ENCODE measurements at regions not wholly inside any gene's neighbourhood (a gene's known extent, or its start where the extent isn't known, plus 50 kb on each side); places are given as distances from the start of the nearest gene placed in this dataset.

DNA sequence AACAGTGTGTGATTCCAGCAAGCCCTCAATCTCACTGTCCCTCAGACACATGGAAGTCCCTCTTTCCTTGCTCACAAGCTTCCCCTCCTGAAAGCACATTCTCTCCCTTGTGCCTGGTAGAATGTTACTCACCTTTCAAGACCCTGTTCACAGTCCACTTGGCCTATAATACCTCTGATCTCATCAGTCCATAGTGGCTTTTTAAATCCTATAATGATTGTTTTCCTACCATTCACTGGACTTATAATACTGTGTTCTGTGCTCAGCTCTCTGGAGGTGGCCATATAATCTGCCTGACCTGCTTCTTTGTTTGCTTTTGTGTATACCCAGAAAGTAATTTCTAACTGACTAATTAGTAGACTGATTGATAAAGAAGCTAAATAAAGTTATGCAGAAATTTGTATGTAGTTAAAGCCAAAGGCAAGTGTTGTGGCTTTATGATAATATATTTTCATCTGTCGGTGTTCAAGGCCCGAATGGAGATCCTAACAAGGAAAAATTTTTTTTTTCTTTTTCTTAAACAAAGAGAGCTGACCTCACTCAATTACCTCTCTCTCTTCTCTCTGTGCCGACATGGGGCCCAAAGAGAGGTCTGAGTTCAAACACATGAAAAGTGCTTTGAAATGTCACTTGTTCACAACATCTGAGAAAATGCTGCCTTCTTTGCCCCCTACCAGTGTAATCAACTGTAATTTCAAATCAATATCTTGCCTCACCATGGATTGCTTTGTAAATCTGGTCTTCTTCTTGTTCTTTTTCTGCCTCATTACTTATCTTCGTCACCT, 1033.0 kb upstream of the PIK3C3 start:
- no peak for TF ChIP-seq EZH2 (IDR thresholded peaks at IDR 0.05; ENCODE audit: insufficient read depth, low read length)
- TF ChIP-seq, protein P1, sequence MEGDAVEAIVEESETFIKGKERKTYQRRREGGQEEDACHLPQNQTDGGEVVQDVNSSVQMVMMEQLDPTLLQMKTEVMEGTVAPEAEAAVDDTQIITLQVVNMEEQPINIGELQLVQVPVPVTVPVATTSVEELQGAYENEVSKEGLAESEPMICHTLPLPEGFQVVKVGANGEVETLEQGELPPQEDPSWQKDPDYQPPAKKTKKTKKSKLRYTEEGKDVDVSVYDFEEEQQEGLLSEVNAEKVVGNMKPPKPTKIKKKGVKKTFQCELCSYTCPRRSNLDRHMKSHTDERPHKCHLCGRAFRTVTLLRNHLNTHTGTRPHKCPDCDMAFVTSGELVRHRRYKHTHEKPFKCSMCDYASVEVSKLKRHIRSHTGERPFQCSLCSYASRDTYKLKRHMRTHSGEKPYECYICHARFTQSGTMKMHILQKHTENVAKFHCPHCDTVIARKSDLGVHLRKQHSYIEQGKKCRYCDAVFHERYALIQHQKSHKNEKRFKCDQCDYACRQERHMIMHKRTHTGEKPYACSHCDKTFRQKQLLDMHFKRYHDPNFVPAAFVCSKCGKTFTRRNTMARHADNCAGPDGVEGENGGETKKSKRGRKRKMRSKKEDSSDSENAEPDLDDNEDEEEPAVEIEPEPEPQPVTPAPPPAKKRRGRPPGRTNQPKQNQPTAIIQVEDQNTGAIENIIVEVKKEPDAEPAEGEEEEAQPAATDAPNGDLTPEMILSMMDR (IDR thresholded peaks at IDR 0.05; ENCODE audit: insufficient read depth, low read depth, low read length): no peak
- no peak overlapping the region for H3K9ac ChIP-seq (ENCODE audit: low read length)
- H3K36me3 ChIP-seq (ENCODE audit: insufficient read depth, low read length): no peaks in the 10 kb centered on the region
- H3K9me3 Mint-ChIP-seq (ENCODE audit: unreplicated experiment): no peaks in the 10 kb centered on the region
- DNase-seq (ENCODE audit: low read depth): no peak
- no peak overlapping the region for H3K4me2 ChIP-seq (ENCODE audit: low read length)
- H3K27ac Mint-ChIP-seq (ENCODE audit: unreplicated experiment): no peak overlapping the region
- H3K4me3 Mint-ChIP-seq (ENCODE audit: unreplicated experiment): no peak overlapping the region
- no peaks in the 10 kb centered on the region for H3K9me3 ChIP-seq (ENCODE audit: insufficient read depth, low read depth, low read length)
- H3K4me1 Mint-ChIP-seq (ENCODE audit: low read depth, unreplicated experiment): no peaks in the 10 kb centered on the region
- H3K4me1 ChIP-seq (ENCODE audit: insufficient read depth, low read length): no peaks in the 10 kb centered on the region
- H3K27ac ChIP-seq (ENCODE audit: low read depth, low read length): no peak overlapping the region
- no peaks in the 10 kb centered on the region for H3K27me3 Mint-ChIP-seq (ENCODE audit: low read depth, unreplicated experiment)
- H3K36me3 Mint-ChIP-seq (ENCODE audit: low read depth, unreplicated experiment): no peaks in the 10 kb centered on the region
- no peaks in the 10 kb centered on the region for H4K20me1 ChIP-seq (ENCODE audit: insufficient read depth, low read length)
- FAIRE-seq: no peak
- peak overlapping the region; percentile 37 for H2AFZ ChIP-seq (ENCODE audit: low read depth, low read length)
- H3K27me3 ChIP-seq (ENCODE audit: insufficient read depth, low read length): no peaks in the 10 kb centered on the region
- no peak overlapping the region for H3K4me3 ChIP-seq (ENCODE audit: insufficient read depth, low read depth, low read length)
- H3K79me2 ChIP-seq (ENCODE audit: insufficient read depth, low read length): no peaks in the 10 kb centered on the region

GRCh38 chr18:40917056-40917455, 1038.0 kb upstream of the PIK3C3 start:
- no peaks in the 10 kb centered on the region for H3K27me3 Mint-ChIP-seq (ENCODE audit: low read depth, unreplicated experiment)
- H3K4me1 ChIP-seq (ENCODE audit: insufficient read depth, low read length): no peaks in the 10 kb centered on the region
- no peak overlapping the region for H3K4me3 Mint-ChIP-seq (ENCODE audit: unreplicated experiment)
- no peaks in the 10 kb centered on the region for H3K79me2 ChIP-seq (ENCODE audit: insufficient read depth, low read length)
- TF ChIP-seq, protein P1 (IDR thresholded peaks at IDR 0.05; ENCODE audit: insufficient read depth, low read depth, low read length): no peak
- no peak for TF ChIP-seq EZH2 (IDR thresholded peaks at IDR 0.05; ENCODE audit: insufficient read depth, low read length)
- H3K27me3 ChIP-seq (ENCODE audit: insufficient read depth, low read length): no peaks in the 10 kb centered on the region
- H3K9me3 Mint-ChIP-seq (ENCODE audit: unreplicated experiment): no peaks in the 10 kb centered on the region
- no peaks in the 10 kb centered on the region for H3K36me3 Mint-ChIP-seq (ENCODE audit: low read depth, unreplicated experiment)
- H4K20me1 ChIP-seq (ENCODE audit: insufficient read depth, low read length): no peaks in the 10 kb centered on the region
- no peak overlapping the region for H3K4me2 ChIP-seq (ENCODE audit: low read length)
- no peak overlapping the region for H2AFZ ChIP-seq (ENCODE audit: low read depth, low read length)
- peaks cover 4% of the 10 kb centered on the region for H3K4me1 Mint-ChIP-seq (ENCODE audit: low read depth, unreplicated experiment)
- H3K4me3 ChIP-seq (ENCODE audit: insufficient read depth, low read depth, low read length): no peak overlapping the region
- H3K9ac ChIP-seq (ENCODE audit: low read length): no peak overlapping the region
- no peak overlapping the region for H3K27ac Mint-ChIP-seq (ENCODE audit: unreplicated experiment)
- H3K9me3 ChIP-seq (ENCODE audit: insufficient read depth, low read depth, low read length): no peaks in the 10 kb centered on the region
- no peaks in the 10 kb centered on the region for H3K36me3 ChIP-seq (ENCODE audit: insufficient read depth, low read length)
- H3K27ac ChIP-seq (ENCODE audit: low read depth, low read length): no peak overlapping the region
- FAIRE-seq (no peak), DNase-seq (ENCODE audit: low read depth) (peak; percentile 10)

- no peaks in the 10 kb centered on the region for H3K79me2 ChIP-seq (ENCODE audit: insufficient read depth, low read length)
- Mint-ChIP-seq H3K9me3 (ENCODE audit: unreplicated experiment) (no peaks in the 10 kb centered on the region), H3K36me3 (ENCODE audit: low read depth, unreplicated experiment) (no peaks in the 10 kb centered on the region), H3K27ac (ENCODE audit: unreplicated experiment) (no peak overlapping the region), H3K4me3 (ENCODE audit: unreplicated experiment) (no peak overlapping the region), H3K4me1 (ENCODE audit: low read depth, unreplicated experiment) (peaks cover 12% of the 10 kb centered on the region), H3K27me3 (ENCODE audit: low read depth, unreplicated experiment) (no peaks in the 10 kb centered on the region)
- H3K9me3 ChIP-seq (ENCODE audit: insufficient read depth, low read depth, low read length): no peaks in the 10 kb centered on the region
- H3K36me3 ChIP-seq (ENCODE audit: insufficient read depth, low read length): no peaks in the 10 kb centered on the region
- no peaks in the 10 kb centered on the region for H3K4me1 ChIP-seq (ENCODE audit: insufficient read depth, low read length)
- no peak overlapping the region for H3K4me2 ChIP-seq (ENCODE audit: low read length)
- H3K4me3 ChIP-seq (ENCODE audit: insufficient read depth, low read depth, low read length): no peak overlapping the region
- DNase-seq (ENCODE audit: low read depth) (no peak), FAIRE-seq (no peak)
- H3K27ac ChIP-seq (ENCODE audit: low read depth, low read length): no peak overlapping the region
- no peak overlapping the region for H2AFZ ChIP-seq (ENCODE audit: low read depth, low read length)
- no peaks in the 10 kb centered on the region for H4K20me1 ChIP-seq (ENCODE audit: insufficient read depth, low read length)
- H3K9ac ChIP-seq (ENCODE audit: low read length): no peak overlapping the region
- TF ChIP-seq, protein P1 (IDR thresholded peaks at IDR 0.05; ENCODE audit: insufficient read depth, low read depth, low read length): no peak
- no peak for TF ChIP-seq EZH2 (IDR thresholded peaks at IDR 0.05; ENCODE audit: insufficient read depth, low read length)
- no peaks in the 10 kb centered on the region for H3K27me3 ChIP-seq (ENCODE audit: insufficient read depth, low read length)
Observed at GRCh38 chr18:40915724-40916123, 1039.3 kb upstream of the PIK3C3 start.
